ENCODE measurements at regions not wholly inside any gene's neighbourhood (a gene's known extent, or its start where the extent isn't known, plus 50 kb on each side); places are given as distances from the start of the nearest gene placed in this dataset.

- DNase-seq (ENCODE audit: low read depth) = no peak
Measured at GRCh38 chr1:229080361-229080760, 190.6 kb upstream of the RAB4A start.

GRCh38 chr1:229085291-229085690, 185.6 kb upstream of the RAB4A start:
- no peak for DNase-seq (ENCODE audit: low read depth)

- DNase-seq (ENCODE audit: low read depth) = no peak
Measured at GRCh38 chr1:229086091-229086490, 184.8 kb upstream of the RAB4A start.

- no peak for DNase-seq (ENCODE audit: low read depth)
Measured at GRCh38 chr1:229086686-229087085, 184.2 kb upstream of the RAB4A start.

GRCh38 chr1:229087339-229087738, 183.6 kb upstream of the RAB4A start:
- DNase-seq (ENCODE audit: low read depth) = no peak

- DNase-seq (ENCODE audit: low read depth) = no peak
Measured at GRCh38 chr1:229087906-229088305, 183.0 kb upstream of the RAB4A start.

GRCh38 chr1:229088711-229089110, 182.2 kb upstream of the RAB4A start:
- DNase-seq (ENCODE audit: low read depth) = no peak

GRCh38 chr1:229089586-229090208, 181.2 kb upstream of the RAB4A start:
- DNase-seq (ENCODE audit: low read depth) = no peak

GRCh38 chr1:229091721-229092136, 179.2 kb upstream of the RAB4A start:
- DNase-seq (ENCODE audit: low read depth) = no peak

GRCh38 chr1:229092377-229093237, 178.3 kb upstream of the RAB4A start:
- DNase-seq (ENCODE audit: low read depth) = no peak

GRCh38 chr1:229093238-229093540, 177.7 kb upstream of the RAB4A start:
- DNase-seq (ENCODE audit: low read depth) = no peak

GRCh38 chr1:229093609-229094336, 177.1 kb upstream of the RAB4A start:
- DNase-seq (ENCODE audit: low read depth) = no peak

GRCh38 chr1:229094476-229095311, 176.2 kb upstream of the RAB4A start:
- no peak for DNase-seq (ENCODE audit: low read depth)

GRCh38 chr1:229095325-229095724, 175.6 kb upstream of the RAB4A start:
- DNase-seq (ENCODE audit: low read depth) = no peak

- no peak for DNase-seq (ENCODE audit: low read depth)
Measured at GRCh38 chr1:229097356-229097755, 173.6 kb upstream of the RAB4A start.

GRCh38 chr1:229098361-229098760, 172.6 kb upstream of the RAB4A start:
- no peak for DNase-seq (ENCODE audit: low read depth)

GRCh38 chr1:229098903-229099578, 171.9 kb upstream of the RAB4A start:
- DNase-seq (ENCODE audit: low read depth) = no peak

- no peak for DNase-seq (ENCODE audit: low read depth)
Measured at GRCh38 chr1:229101011-229101871, 169.7 kb upstream of the RAB4A start.

GRCh38 chr1:229102741-229103391, 168.0 kb upstream of the RAB4A start:
- DNase-seq (ENCODE audit: low read depth) = no peak
